ENCODE measurements at regions not wholly inside any gene's neighbourhood (a gene's known extent, or its start where the extent isn't known, plus 50 kb on each side); places are given as distances from the start of the nearest gene placed in this dataset.
"Not testable (repeated sequence)": the region's sequence is repeated elsewhere in the genome, so short reads cannot be mapped to it uniquely, and the experiment has no call there.

DNA sequence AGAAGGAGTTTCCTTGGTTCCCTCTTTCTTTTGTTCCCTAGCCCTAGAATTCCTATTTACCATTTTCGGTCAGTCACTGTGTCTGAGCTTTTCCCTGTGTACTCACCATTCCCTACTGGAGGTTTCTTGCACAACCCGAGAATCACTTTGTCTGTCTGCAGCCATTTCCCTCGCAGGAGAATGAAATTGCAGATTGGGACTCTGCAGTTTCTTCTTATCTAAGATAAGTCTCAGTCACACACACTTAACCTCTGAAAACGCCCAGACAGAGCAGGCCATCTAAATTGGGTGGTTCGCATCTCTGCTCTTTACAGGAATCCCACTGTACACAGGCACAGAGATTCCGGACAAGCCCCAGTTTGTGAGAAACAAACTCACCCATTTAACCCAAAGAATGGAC, 58.6 kb upstream of the CNTNAP2 start:
- in situ Hi-C loops (cut with HindIII; ENCODE audit: low sequenced_read_pairs): no loop called here

DNA sequence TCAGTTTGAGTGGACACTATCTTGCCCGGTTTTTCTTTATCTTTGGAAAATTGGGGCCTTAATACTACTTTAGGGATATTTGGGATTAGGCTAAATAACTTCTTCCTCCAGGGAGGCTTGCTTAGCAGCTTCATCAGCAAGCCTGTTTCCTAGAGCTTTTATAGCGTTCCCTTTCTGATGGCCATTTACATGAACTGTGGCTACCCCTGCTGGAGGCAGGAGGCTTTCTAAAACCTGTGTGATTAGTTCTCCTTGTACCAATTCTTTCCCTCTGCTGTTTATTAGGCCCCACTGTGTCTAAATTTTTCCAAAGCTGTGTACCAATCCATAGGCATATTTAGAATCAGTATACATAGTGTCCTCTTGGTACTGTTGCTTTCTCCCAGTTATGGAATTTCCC, 61.7 kb upstream of the CNTNAP2 start:
- no peak for DNase-seq (ENCODE audit: low spot score)
- in situ Hi-C loops (cut with HindIII; ENCODE audit: low sequenced_read_pairs): no loop called here

More for the DNA sequence above, 58.6 kb upstream of the CNTNAP2 start:
- no peak for DNase-seq (ENCODE audit: low spot score)

DNA sequence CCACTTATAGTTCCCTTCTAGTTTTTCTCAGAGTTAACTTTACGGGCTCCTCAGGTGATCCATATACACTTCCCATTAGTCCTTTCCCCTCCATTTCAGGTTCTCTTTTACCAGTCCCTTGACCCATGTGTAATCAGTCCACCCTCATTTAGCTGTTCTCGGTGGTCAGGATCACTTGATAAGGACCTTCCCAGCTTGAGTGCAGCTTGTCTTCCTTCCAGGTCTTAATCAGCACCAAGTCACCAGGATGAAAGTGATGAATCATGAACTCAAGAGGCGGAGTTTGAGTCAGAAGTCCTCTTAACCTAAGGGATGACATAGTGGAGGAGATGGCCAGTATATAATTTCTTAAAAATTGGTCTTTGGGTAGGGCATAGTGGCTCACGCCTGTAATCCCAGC, 63.1 kb upstream of the CNTNAP2 start:
- in situ Hi-C loops (cut with HindIII; ENCODE audit: low sequenced_read_pairs): no loop called here
- DNase-seq (ENCODE audit: low spot score): no peak

DNA sequence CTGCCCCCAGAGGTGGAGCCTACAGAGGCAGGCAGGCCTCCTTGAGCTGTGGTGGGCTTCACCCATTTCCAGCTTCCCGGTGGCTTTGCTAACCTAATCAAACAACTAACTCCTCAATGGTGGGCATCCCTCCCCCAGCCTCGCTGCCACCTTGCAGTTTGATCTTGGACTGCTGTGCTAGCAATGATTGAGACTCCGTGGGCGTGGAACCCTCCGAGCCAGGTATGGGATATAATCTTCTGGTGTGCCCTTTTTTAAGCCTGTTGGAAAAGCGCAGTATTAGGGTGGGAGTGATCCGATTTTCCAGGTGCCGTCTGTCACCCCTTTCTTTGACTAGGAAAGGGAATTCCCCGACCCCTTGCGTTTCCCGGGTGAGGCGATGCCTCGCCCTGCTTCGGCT, 73.3 kb upstream of the CNTNAP2 start:
- DNase-seq (ENCODE audit: low spot score); in situ Hi-C loops (cut with HindIII; ENCODE audit: low sequenced_read_pairs): not testable (repeated sequence)

DNA sequence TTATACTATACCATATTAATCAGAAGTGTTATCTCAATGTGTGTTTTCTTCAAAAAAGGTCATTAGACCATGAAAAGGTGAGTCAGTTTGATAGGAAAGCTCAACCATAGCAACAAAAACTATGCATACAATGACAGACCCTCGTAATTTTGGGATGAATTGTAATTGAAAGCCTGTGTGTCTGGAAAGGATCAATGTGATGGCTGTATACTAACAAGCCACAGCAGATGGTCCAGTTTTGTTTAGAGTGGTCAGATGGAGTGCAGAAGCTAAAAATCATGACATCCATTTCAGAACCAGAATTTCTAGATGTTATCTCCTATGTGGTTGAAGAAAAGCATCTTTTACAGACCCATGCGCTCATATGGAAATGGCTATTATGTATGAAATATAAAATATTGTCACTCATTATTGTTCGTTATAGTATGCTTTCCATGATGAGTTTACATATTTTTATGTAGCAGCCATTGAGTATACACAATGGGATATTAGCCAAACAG, 88.3 kb upstream of the CNTNAP2 start:
- in situ Hi-C loops (cut with HindIII; ENCODE audit: low sequenced_read_pairs): no loop called here
- no peak for DNase-seq (ENCODE audit: low spot score)

DNA sequence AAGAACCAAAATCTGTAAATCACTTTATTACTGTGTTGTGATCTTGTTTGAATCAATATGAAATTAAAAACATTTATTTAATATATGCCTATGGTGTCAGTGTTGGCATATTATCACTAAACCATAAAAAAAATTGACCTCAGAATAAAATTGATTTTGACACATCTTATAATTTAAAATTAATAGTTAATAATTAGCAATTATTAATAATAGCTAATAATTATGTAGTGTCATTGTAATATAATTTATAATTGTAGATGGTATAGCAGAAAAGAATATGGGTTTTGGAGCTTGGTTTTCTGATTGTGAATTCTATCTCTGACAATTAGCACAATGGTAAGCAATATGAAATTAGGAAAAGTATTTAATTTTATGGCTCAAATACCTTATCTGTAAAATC, 89.4 kb upstream of the CNTNAP2 start:
- no peak for DNase-seq (ENCODE audit: low spot score)
- in situ Hi-C loops (cut with HindIII; ENCODE audit: low sequenced_read_pairs): no loop called here

DNA sequence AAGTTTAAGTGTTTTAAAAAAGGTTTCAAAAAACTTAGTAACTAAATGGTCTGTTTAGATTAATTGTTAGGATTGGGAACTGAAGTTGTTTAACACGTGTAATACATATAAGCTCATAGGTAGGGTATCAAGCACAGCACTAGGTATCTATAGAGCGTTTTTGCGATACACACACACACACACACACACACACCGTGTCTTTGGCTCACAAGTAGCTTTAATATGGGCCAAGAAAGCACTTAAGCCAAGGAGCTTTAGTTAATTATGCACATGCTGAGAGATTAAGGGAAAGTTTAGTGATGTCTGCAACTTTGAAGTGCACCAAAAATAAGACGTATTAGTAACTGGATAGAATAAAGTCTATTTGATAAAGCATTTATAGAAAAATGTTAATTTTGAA, 93.8 kb upstream of the CNTNAP2 start:
- in situ Hi-C loops (cut with HindIII; ENCODE audit: low sequenced_read_pairs): no loop called here

DNA sequence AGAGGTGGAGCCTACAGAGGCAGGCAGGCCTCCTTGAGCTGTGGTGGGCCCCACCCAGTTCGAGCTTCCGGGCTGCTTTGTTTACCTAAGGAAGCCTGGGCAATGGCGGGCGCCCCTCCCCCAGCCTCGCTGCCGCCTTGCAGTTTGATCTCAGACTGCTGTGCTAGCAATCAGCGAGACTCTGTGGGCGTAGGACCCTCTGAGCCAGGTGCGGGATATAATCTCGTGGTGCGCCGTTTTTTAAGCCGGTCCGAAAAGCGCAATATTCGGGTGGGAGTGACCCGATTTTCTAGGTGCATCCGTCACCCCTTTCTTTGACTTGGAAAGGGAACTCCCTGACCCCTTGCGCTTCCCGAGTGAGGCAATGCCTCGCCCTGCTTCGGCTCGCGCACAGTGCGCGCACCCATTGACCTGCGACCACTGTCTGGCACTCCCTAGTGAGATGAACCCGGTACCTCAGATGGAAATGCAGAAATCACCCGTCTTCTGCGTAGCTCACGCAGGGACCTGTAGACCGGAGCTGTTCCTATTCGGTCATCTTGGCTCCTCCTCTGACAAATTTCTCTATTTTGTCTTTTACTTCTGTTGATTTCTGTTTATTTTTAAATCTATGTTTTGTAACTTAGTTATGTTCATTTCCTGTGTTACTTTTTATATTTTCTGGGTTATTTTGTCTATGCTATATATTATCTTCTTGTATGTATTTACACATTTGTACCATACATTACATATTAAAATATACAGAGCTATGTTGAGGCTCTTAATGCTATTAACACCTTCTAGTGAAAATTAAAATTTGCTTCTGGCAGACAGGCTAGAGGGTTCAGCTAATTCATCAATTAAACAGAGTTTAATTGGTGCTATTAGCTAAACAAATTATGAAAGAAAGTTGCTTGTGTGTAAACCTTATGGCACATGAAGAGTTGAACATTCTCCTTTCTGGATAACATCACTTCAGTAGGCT, 97.3 kb upstream of the CNTNAP2 start:
- DNase-seq (ENCODE audit: low spot score); in situ Hi-C loops (cut with HindIII; ENCODE audit: low sequenced_read_pairs): not testable (repeated sequence)

More for the DNA sequence above, 93.8 kb upstream of the CNTNAP2 start:
- no peak for DNase-seq (ENCODE audit: low spot score)

DNA sequence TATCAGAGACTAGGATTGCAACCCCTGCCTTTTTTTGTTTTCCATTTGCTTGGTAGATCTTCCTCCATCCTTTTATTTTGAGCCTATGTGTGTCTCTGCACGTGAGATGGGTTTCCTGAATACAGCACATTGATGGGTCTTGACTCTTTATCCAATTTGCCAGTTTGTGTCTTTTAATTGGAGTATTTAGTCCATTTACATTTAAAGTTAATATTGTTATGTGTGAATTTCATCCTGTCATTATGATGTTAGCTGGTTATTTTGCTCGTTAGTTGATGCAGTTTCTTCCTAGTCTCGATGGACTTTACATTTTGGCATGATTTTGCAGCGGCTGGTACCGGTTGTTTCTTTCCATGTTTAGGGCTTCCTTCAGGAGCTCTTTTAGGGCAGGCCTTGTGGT, 99.2 kb upstream of the CNTNAP2 start:
- in situ Hi-C loops (cut with HindIII; ENCODE audit: low sequenced_read_pairs); DNase-seq (ENCODE audit: low spot score): not testable (repeated sequence)

DNA sequence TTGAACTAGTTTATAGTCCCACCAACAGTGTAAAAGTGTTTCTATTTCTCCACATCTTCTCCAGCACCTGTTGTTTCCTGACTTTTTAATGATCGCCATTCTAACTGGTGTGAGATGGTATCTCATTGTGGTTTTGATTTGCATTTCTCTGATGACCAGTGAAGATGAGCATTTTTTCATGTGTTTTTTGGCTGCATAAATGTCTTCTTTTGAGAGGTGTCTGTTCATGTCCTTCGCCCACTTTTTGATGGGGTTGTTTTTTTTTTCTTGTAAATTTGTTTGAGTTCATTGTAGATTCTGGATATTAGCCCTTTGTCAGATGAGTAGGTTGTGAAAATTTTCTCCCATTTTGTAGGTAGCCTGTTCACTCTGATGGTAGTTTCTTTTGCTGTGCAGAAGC, 102.4 kb upstream of the CNTNAP2 start:
- DNase-seq (ENCODE audit: low spot score); in situ Hi-C loops (cut with HindIII; ENCODE audit: low sequenced_read_pairs): not testable (repeated sequence)

DNA sequence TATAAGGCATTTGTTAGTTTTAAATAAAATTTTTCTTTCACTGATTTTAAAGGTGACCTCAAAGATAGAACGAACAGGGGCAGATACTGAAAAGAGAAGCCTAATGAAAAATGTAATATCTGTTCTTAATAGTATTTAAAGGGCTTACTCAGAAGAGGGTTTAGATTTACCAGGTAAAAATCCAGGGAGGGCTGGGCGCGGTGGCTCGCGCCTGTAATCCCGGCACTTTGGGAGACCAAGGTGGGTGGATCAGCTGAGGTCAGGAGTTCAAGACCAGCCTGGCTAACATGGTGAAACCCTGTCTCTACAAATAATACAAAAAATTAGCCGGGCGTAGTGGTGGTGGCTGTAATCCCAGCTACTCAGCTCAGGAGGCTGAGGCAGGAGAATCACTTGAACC, 108.3 kb upstream of the CNTNAP2 start:
- in situ Hi-C loops (cut with HindIII; ENCODE audit: low sequenced_read_pairs): no loop called here
- DNase-seq (ENCODE audit: low spot score): no peak

DNA sequence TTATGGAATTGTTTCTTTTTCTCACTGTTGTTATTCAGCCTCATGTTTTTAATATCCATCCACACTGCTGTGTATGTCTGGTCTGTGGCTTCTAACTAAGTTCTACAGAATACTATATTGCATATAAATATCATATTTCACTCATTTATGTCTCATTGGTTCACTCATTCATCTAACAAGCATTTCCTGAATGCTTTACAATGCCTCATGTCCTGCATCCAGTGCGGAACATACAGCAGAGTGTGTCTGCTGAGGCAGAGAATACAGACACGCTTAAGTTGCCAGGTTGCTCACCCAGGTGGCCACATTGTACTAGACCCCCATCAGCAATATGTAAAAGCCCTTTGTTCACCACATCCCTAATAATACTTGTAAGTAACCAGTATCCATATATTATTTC, 111.8 kb upstream of the CNTNAP2 start:
- in situ Hi-C loops (cut with HindIII; ENCODE audit: low sequenced_read_pairs): no loop called here
- DNase-seq (ENCODE audit: low spot score): no peak

DNA sequence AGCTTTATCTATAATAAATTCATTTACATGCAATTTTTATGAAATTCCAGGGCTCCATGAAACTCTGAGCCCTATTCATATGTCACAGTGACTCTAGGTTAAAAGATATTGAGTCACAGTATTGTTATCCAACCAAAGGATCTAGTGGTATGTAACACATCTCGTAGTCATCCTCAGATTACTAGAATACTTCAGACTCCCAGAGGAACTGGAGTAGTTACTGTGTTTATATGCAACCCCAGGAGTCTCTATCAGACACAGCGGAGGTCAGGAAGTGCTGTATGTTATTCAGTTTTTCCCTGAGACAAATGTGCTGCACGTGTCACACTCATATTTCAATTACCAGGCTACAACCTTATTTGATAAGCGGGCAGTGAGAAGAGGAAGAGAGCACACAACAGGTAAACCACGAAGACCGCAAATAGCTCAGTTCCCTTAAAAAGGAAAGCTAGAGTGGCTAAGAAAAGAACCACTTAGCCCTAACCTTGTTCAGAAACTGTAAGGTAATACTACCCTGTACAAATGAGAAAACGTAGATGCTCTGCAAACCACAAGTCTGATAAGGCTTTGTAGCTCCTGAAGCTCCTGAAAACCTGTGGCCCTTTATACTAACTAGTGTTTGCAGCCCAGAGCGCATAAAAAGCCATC, 114.0 kb upstream of the CNTNAP2 start:
- in situ Hi-C loops (cut with HindIII; ENCODE audit: low sequenced_read_pairs): no loop called here
- DNase-seq (ENCODE audit: low spot score): no peak

DNA sequence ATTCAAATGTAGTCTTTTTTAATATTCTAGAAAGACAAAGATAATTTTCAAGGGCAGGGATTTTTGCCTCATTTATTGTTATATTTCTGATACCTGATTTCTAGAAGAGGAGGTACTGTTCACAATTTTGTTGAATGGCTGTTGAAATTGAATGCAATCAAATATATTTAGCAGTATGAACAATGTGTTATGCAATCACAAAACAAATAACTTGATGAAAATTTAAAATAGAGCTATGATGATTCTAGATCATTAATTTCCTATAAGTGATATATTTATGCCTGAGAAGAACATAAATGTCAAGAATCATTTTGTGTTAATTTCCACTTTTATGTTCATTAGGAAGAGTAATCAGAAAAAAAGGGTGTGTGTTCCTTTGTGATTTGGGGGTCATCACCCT, 114.6 kb upstream of the CNTNAP2 start:
- no peak for DNase-seq (ENCODE audit: low spot score)
- in situ Hi-C loops (cut with HindIII; ENCODE audit: low sequenced_read_pairs): no loop called here

DNA sequence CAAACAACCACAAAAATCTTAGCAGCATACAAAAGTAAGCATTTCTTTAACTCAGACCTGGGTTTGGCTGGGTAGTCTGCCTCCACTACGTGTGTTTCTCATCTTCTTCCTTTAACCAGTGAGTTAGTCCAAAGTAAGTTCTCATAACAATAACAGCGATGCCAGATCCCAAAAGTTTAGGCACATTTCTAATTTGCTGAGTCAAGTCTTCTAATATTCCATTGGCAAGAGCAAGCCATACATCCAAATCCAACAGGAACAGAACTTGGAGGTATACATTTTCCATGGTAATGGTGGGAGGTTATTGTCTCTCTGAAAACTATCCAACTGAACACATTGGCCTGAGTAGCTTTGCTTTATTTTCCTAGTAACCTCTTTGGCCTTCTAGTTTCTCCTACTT, 115.7 kb upstream of the CNTNAP2 start:
- in situ Hi-C loops (cut with HindIII; ENCODE audit: low sequenced_read_pairs): no loop called here
- DNase-seq (ENCODE audit: low spot score): no peak

DNA sequence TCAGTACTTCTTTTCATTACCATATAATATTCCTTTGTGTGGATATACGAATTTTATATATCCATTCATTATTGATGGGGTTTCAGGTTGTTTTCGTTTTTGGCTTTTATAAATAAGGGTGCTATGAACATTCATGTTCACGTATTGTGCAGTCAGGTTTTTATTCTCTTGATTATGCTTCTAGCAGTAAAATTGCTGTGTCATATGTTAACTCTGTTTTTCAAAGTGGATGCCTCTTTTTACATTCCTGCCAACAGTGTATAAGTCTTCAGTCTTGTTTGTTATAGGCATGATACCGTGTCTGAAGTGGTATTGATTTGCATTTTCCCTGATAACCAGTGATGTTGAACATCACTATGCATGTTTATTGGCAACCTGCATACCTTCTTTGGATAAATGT, 127.1 kb upstream of the CNTNAP2 start:
- no peak for DNase-seq (ENCODE audit: low spot score)
- in situ Hi-C loops (cut with HindIII; ENCODE audit: low sequenced_read_pairs): no loop called here

DNA sequence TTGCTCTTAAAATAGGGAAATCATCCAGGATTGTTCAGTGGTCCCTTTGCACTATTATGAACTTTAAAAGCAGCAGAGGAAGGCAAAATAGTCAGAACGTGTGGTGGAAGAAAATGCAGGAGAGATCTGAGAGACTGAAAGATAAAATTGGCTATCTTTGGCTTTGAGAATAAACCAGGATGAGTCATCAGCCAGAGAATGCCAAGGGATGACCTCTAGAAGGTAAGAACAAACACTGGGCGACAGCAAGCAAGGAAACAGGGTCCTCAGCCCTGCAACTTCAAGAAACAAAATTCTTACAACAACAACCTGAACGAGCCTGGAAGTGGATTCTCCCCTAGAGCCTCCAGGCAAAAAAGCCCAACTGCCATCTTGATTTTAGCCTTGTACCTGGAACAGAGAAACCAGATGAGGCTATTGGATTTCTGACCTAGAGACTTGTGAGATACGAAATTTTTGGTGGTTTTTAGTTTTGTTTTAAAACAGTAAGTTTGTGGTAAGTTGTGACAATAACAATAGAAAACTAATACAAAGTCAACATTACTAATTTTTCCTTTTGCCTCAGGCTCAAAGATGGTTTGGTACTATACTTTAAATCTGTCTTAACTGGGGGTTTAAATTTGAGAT, 130.2 kb upstream of the CNTNAP2 start:
- DNase-seq (ENCODE audit: low spot score): no peak
- in situ Hi-C loops (cut with HindIII; ENCODE audit: low sequenced_read_pairs): no loop called here

DNA sequence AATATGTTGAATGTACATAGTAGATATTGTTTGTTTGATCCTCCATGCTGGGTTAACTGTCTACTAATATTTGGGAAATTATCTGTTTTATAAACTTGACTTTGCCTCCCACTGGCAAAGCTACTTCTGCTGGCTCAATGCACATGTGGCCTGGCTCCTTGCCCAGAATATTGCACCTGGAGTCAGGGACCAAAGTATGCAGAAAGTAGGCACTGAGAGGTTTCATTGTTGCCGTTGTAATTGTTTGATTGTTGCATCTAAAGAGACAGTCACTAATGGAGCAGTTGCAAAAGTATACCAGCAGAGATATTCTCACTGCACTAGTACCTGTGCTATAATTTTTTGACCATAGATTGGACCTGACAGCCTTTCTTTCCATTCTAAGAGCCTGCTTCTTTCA, 137.8 kb upstream of the CNTNAP2 start:
- DNase-seq (ENCODE audit: low spot score): no peak
- in situ Hi-C loops (cut with HindIII; ENCODE audit: low sequenced_read_pairs): no loop called here

DNA sequence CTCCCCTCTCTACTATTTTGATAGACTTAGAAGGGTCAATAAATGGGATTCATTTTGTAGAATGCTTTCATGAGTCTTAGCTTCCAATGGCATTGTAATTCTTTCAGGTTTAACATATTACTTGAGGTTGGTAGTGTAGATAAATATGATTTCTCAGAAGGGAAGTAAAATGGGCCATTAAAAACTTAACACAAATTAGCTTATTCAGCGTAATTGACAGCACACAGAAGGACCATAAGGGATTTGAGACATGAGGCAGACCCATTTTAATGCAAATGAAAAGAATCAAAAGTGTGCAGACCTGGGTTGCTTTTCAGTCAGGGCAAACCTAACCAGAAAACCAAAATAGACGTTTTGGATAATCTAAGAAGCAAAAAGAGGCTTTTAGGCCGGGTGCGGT, 156.6 kb upstream of the CNTNAP2 start:
- DNase-seq (ENCODE audit: low spot score): no peak
- in situ Hi-C loops (cut with HindIII; ENCODE audit: low sequenced_read_pairs): no loop called here
